ENCODE measurements at regions not wholly inside any gene's neighbourhood (a gene's known extent, or its start where the extent isn't known, plus 50 kb on each side); places are given as distances from the start of the nearest gene placed in this dataset.

DNA sequence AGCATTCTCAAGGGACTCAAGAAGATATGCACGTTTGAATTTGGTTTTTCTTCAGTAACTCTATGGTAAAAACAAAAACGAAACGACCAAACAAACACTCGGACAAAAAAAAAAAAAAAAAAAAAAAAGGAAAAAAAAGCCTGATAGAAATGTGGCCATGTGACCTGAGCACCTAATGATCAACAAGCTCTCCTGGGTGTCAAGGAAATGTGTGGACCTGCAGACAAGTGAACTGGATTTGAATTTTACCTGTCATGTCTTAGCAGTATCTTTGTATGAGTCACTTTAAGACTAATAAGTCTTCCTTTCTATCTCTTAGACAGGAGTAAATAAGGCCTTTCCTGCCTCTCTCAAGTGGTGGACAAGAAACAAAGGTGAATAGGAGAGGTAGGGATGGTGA, 190.6 kb upstream of the GRIA1 start:
- CTCF ChIA-PET, result no interaction called here
- TF ChIP-seq CTCF (IDR thresholded peaks at IDR 0.05; ENCODE audit: unreplicated experiment), result no peak
- Mint-ChIP-seq H3K36me3 (ENCODE audit: insufficient read depth, unreplicated experiment) (no peaks in the 10 kb centered on the region), H3K4me1 (ENCODE audit: low read depth, unreplicated experiment) (no peaks in the 10 kb centered on the region), H3K27ac (ENCODE audit: unreplicated experiment) (no peak overlapping the region), H3K4me3 (ENCODE audit: low read depth, unreplicated experiment) (no peak overlapping the region), H3K27me3 (ENCODE audit: unreplicated experiment) (no peaks in the 10 kb centered on the region), H3K9me3 (ENCODE audit: low read depth, unreplicated experiment) (peaks cover 17% of the 10 kb centered on the region)
- no peak for DNase-seq
- intact Hi-C loops (cut with micrococcal nuclease; ENCODE audit: unreplicated experiment), result no loop called here
- BruUV-seq (replicated peaks), result no TSS peak

GRCh38 chr5:153308282-153308681, 182.2 kb upstream of the GRIA1 start:
- intact Hi-C loops (cut with micrococcal nuclease; ENCODE audit: unreplicated experiment), result no loop called here
- no peak for DNase-seq
- Mint-ChIP-seq H3K27ac (ENCODE audit: unreplicated experiment) (no peak overlapping the region), H3K4me3 (ENCODE audit: low read depth, unreplicated experiment) (no peak overlapping the region), H3K9me3 (ENCODE audit: low read depth, unreplicated experiment) (peaks cover 30% of the 10 kb centered on the region), H3K27me3 (ENCODE audit: unreplicated experiment) (no peaks in the 10 kb centered on the region), H3K4me1 (ENCODE audit: low read depth, unreplicated experiment) (no peaks in the 10 kb centered on the region), H3K36me3 (ENCODE audit: insufficient read depth, unreplicated experiment) (no peaks in the 10 kb centered on the region)
- no peak for TF ChIP-seq CTCF (IDR thresholded peaks at IDR 0.05; ENCODE audit: unreplicated experiment)
- CTCF ChIA-PET, result no interaction called here
- BruUV-seq (replicated peaks), result no TSS peak

DNA sequence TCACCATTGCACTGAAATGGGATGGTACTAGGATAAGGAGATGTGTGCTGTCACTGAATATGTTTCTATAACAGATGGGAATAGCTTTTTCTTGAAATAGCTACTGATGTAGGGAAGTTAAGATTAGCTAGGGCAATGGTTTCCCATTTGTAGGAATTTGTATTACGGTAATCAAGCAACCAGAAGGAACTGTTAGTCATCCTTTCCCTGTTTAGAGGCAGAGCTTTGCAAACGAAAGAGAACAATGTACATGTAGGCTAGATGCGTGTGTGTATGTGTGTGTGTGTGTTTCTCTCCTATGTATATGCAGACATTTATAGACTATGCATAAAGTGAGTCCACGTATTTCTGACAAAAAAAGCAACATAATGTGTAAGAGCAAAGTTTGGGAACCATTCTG, 171.9 kb upstream of the GRIA1 start:
- no peaks in the 10 kb centered on the region for H3K36me3 Mint-ChIP-seq (ENCODE audit: insufficient read depth, unreplicated experiment)
- no peaks in the 10 kb centered on the region for H3K27me3 Mint-ChIP-seq (ENCODE audit: unreplicated experiment)
- no peak overlapping the region for H3K4me3 Mint-ChIP-seq (ENCODE audit: low read depth, unreplicated experiment)
- peaks cover 17% of the 10 kb centered on the region for H3K9me3 Mint-ChIP-seq (ENCODE audit: low read depth, unreplicated experiment)
- no TSS peak for BruUV-seq (replicated peaks)
- H3K4me1 Mint-ChIP-seq (ENCODE audit: low read depth, unreplicated experiment), result no peaks in the 10 kb centered on the region
- DNase-seq, result no peak
- no peak for TF ChIP-seq CTCF (IDR thresholded peaks at IDR 0.05; ENCODE audit: unreplicated experiment)
- CTCF ChIA-PET, result no interaction called here
- H3K27ac Mint-ChIP-seq (ENCODE audit: unreplicated experiment), result no peak overlapping the region
- intact Hi-C loops (cut with micrococcal nuclease; ENCODE audit: unreplicated experiment), result no loop called here

- no peaks in the 10 kb centered on the region for H3K4me1 Mint-ChIP-seq (ENCODE audit: low read depth, unreplicated experiment)
Measured at GRCh38 chr5:153321478-153321877, 169.0 kb upstream of the GRIA1 start.

More at GRCh38 chr5:153321478-153321877, 169.0 kb upstream of the GRIA1 start:
- no peak for DNase-seq
- no peak overlapping the region for H3K27ac Mint-ChIP-seq (ENCODE audit: unreplicated experiment)
- no peaks in the 10 kb centered on the region for H3K36me3 Mint-ChIP-seq (ENCODE audit: insufficient read depth, unreplicated experiment)
- CTCF ChIA-PET, result no interaction called here
- no peak for TF ChIP-seq CTCF (IDR thresholded peaks at IDR 0.05; ENCODE audit: unreplicated experiment)
- H3K9me3 Mint-ChIP-seq (ENCODE audit: low read depth, unreplicated experiment), result peaks cover 10% of the 10 kb centered on the region
- no peak overlapping the region for H3K4me3 Mint-ChIP-seq (ENCODE audit: low read depth, unreplicated experiment)
- no peaks in the 10 kb centered on the region for H3K27me3 Mint-ChIP-seq (ENCODE audit: unreplicated experiment)
- BruUV-seq (replicated peaks), result no TSS peak
- intact Hi-C loops (cut with micrococcal nuclease; ENCODE audit: unreplicated experiment), result no loop called here

Measured in Calu3 (cell line).